ENCODE measurements at regions not wholly inside any gene's neighbourhood (a gene's known extent, or its start where the extent isn't known, plus 50 kb on each side); places are given as distances from the start of the nearest gene placed in this dataset.

DNA sequence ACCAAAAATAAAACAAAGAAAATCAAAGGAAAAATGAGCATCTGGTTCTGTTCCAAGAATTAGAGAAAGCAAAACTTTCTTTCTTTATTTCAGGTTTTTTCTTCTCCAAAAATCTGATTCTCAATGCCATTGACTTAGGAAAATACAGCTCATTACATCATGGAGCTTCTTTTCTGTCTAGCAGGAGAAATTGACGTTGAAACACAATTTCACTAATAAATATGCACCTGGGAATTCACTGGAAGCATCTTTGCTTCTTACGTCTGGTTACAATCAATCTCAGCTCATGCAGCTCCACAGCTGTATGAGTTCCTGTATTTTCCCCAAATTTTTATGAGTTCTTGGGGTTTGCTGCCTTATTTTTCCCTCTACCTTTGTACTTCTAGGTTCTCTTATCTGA is 1568.6 kb upstream of the GOT2 start:
- no peak overlapping the region for H3K4me3 ChIP-seq (ENCODE audit: low read depth, low read length)
- no peak for DNase-seq (ENCODE audit: low read depth)
- TF ChIP-seq CTCF (IDR thresholded peaks at IDR 0.05; ENCODE audit: control insufficient read depth, extremely low read depth, insufficient read depth) = no peak

DNA sequence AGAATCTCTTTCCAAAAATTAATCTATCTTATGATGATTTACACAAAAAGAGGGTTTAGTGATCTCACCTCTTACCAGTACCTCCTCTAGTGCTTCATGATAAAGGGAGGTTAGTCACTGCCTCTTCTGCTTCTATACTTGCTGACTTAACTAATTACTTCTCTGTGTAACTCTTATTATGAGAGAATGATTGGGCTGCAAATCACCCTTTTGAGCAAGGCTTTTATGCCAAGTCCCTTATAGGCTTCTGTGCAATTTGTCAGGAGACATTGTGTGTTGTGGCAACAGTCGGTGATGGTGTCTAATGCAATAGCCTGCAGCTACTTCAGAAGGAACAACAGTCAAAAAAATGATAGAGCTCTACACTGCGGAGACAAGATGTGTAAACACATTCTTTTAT is 1568.1 kb upstream of the GOT2 start:
- no peak for TF ChIP-seq CTCF (IDR thresholded peaks at IDR 0.05; ENCODE audit: control insufficient read depth, extremely low read depth, insufficient read depth)
- H3K4me3 ChIP-seq (ENCODE audit: low read depth, low read length) = no peak overlapping the region
- no peak for DNase-seq (ENCODE audit: low read depth)

GRCh38 chr16:60299241-60299776 is 1565.2 kb upstream of the GOT2 start:
- H3K4me3 ChIP-seq (ENCODE audit: low read depth, low read length) = no peak overlapping the region
- TF ChIP-seq CTCF (IDR thresholded peaks at IDR 0.05; ENCODE audit: control insufficient read depth, extremely low read depth, insufficient read depth) = no peak
- DNase-seq (ENCODE audit: low read depth) = no peak

DNA sequence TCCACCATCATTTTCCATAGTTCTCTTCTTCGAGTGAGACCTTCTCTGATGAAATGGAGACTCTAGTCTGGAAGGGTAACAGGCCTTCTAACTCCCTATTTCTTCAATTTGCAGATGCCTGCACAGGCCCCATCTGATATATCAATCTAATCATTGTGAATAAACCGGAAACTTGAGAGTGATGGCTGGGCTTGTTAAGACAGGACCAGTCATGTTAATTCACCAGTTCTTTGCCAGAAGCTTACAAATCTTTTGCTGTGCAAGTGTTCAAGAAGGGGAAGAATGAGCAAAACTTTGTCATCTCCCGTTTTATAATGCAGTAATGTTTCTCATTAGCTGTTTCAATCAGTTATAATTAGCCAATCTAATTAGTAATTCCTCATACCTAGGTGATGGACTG is 1561.3 kb upstream of the GOT2 start:
- TF ChIP-seq CTCF (IDR thresholded peaks at IDR 0.05; ENCODE audit: control insufficient read depth, extremely low read depth, insufficient read depth) = no peak
- DNase-seq (ENCODE audit: low read depth) = no peak

GRCh38 chr16:60285794-60286193 is 1551.7 kb upstream of the GOT2 start:
- no peak for DNase-seq (ENCODE audit: low read depth)
- no peak for TF ChIP-seq CTCF (IDR thresholded peaks at IDR 0.05; ENCODE audit: control insufficient read depth, extremely low read depth, insufficient read depth)

More for the DNA sequence above, 1561.3 kb upstream of the GOT2 start:
- no peak overlapping the region for H3K4me3 ChIP-seq (ENCODE audit: low read depth, low read length)

DNA sequence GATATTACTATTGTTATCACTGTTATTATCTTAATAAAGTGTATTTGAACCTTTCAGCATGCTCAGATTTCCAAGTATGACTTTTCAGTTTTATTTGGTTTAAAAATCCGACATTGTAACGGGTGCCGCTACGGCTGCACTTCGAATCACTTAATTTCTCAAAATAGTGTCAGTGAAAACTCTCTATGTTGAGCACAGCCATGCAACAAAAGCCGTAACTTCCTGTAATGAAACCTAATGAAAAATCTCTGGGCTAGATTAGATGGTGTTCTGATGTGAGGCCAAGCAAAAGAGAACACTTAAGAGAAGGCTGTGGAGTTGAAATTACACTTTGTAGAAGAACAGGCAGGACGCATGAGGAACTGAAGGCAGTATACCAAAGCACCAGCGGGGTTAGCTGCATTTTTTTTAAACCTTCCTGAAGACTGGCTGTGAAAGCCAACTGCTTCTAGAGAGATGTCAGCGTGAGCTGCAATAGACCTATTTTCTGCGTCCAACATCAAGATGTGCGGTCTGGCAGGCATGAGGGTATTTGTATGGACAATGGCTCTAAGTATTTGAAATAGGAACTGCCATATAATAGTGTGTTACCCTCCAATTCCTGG is 1545.0 kb upstream of the GOT2 start:
- no peak for TF ChIP-seq CTCF (IDR thresholded peaks at IDR 0.05; ENCODE audit: control insufficient read depth, extremely low read depth, insufficient read depth)
- no peak overlapping the region for H3K4me3 ChIP-seq (ENCODE audit: low read depth, low read length)

More at GRCh38 chr16:60285794-60286193, 1551.7 kb upstream of the GOT2 start:
- no peak overlapping the region for H3K4me3 ChIP-seq (ENCODE audit: low read depth, low read length)

More for the DNA sequence above, 1545.0 kb upstream of the GOT2 start:
- no peak for DNase-seq (ENCODE audit: low read depth)

All from LNCaP clone FGC (cell line).